ENCODE measurements at regions not wholly inside any gene's neighbourhood (a gene's known extent, or its start where the extent isn't known, plus 50 kb on each side); places are given as distances from the start of the nearest gene placed in this dataset.

DNA sequence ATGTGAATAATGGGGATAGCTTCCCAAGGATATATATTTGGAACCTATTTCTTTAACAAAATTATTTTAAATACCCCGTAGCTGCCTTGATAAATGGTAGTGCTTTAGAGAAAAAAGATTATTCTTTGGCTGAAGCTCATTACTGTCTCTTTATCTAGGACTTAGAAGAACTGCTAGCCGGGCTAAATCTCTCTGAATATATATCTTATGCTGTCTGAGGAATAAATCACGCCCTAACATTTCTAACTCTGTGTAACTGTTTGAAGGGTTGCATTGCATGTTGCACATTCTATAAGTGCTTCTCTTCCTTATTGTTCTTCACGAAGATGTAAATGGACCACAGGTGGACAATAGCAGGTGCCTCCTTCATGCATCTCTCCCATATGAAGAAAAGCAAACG lies 585.0 kb upstream of the ZP4 start:
- no peaks in the 10 kb centered on the region; the same call in 1 of the 2 replicates for H3K4me1 ChIP-seq (ENCODE audit: insufficient read depth, low read length)
- H3K27me3 ChIP-seq (ENCODE audit: insufficient read depth, low read length): no peaks in the 10 kb centered on the region
- H3K27ac ChIP-seq (ENCODE audit: low read length): no peak overlapping the region
- no peaks in the 10 kb centered on the region for H3K36me3 ChIP-seq (ENCODE audit: insufficient read depth, low read depth, low read length)
- H3K9ac ChIP-seq (ENCODE audit: low read depth, low read length): no peak overlapping the region
- no peak overlapping the region for H3K4me3 ChIP-seq (ENCODE audit: low read length)
- H3K9me3 ChIP-seq (ENCODE audit: insufficient read depth, low read depth, low read length): no peaks in the 10 kb centered on the region; the same call in 1 of the 2 replicates

DNA sequence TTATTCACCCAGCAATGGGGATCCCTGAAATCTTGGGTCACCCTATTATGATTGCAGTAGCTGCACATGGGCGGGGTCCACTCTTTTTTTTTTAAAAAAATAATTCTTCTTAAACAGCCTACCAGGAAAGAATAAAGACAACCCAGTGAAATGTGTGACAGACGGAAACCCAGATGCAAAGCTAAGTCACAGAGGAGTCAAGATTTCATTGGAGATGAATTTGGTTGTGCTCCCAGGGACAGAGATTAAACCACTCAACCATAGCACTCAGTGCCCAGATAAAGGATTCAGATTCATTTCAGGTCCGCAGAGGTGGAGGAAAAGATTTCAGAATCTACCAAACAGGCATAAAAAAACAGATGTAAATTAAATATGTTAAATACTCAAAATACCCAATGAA lies 583.5 kb upstream of the ZP4 start:
- Histone ChIP-seq H3K4me1 (ENCODE audit: insufficient read depth, low read length) (no peaks in the 10 kb centered on the region; the same call in 1 of the 2 replicates), H3K4me3 (ENCODE audit: low read length) (no peak overlapping the region), H3K27ac (ENCODE audit: low read length) (no peak overlapping the region), H3K36me3 (ENCODE audit: insufficient read depth, low read depth, low read length) (no peaks in the 10 kb centered on the region), H3K9me3 (ENCODE audit: insufficient read depth, low read depth, low read length) (no peaks in the 10 kb centered on the region), H3K9ac (ENCODE audit: low read depth, low read length) (no peak overlapping the region), H3K27me3 (ENCODE audit: insufficient read depth, low read length) (no peaks in the 10 kb centered on the region)

DNA sequence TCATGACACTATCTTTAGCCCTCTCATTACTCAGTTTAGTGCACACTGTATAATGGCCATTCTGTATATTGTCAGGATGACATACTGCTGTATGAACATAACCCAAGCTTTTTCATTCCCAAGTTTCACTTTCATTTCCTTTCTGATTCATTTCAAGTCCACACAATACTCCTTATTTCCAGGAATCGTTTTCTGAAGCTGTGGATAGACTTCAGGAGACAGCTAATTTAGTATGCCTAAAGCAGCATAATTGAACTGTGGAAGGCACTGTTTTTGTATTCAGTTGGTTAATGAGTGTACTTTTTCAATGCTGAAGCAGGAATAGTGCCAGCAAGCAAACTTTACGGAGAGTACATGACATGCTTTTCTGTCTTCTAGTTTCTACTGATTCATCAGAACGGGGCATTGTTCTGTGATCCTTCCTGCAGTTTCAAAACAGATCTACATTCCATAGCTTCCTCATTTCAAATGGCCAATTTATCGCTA lies 578.5 kb upstream of the ZP4 start:
- Histone ChIP-seq H3K36me3 (ENCODE audit: insufficient read depth, low read depth, low read length) (no peaks in the 10 kb centered on the region), H3K9me3 (ENCODE audit: insufficient read depth, low read depth, low read length) (no peaks in the 10 kb centered on the region), H3K27me3 (ENCODE audit: insufficient read depth, low read length) (no peaks in the 10 kb centered on the region), H3K4me1 (ENCODE audit: insufficient read depth, low read length) (no peaks in the 10 kb centered on the region), H3K4me3 (ENCODE audit: low read length) (no peak overlapping the region), H3K9ac (ENCODE audit: low read depth, low read length) (no peak overlapping the region), H3K27ac (ENCODE audit: low read length) (no peak overlapping the region)

DNA sequence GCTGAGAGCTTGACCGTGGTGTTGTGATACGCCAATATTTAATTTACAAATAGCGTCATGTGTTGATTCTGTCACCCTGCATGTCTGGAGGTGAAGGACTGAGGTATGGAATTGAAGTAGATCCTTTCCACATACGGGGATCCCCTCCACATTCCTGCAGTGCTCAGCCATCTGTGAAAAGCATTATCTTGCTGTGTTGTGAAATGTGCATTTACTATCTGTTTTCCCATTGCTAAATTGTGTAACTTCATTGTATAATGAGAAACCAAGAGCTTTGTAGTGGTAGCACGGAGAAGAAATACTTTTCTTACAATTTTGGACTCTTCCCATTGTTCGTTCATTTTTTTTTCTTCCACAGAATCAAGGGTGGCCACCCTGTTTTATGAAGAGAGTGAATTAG lies 577.3 kb upstream of the ZP4 start:
- H3K27me3 ChIP-seq (ENCODE audit: insufficient read depth, low read length): no peaks in the 10 kb centered on the region
- no peaks in the 10 kb centered on the region for H3K36me3 ChIP-seq (ENCODE audit: insufficient read depth, low read depth, low read length)
- no peak overlapping the region for H3K27ac ChIP-seq (ENCODE audit: low read length)
- H3K4me1 ChIP-seq (ENCODE audit: insufficient read depth, low read length): no peaks in the 10 kb centered on the region
- no peak overlapping the region for H3K9ac ChIP-seq (ENCODE audit: low read depth, low read length)
- H3K9me3 ChIP-seq (ENCODE audit: insufficient read depth, low read depth, low read length): no peaks in the 10 kb centered on the region
- H3K4me3 ChIP-seq (ENCODE audit: low read length): no peak overlapping the region

DNA sequence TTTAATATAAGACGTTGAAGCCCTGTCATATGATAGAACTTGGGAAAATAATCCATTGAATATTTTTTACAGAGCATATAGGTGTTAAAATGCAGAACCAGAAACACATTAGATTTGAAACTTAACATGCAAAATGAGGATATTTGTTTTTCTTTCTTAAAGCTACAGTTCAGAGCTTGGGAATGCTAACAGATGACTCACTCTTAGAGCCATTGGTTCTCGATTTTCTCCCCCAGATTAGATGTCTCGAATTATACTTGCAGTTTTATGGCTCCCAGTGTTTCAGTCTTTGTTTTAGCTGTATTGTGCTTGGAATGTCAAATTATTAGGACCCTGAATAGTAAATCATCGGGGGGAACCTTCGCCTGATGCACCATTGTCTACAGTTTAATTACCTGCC lies 575.7 kb upstream of the ZP4 start:
- H3K27me3 ChIP-seq (ENCODE audit: insufficient read depth, low read length): no peaks in the 10 kb centered on the region
- no peaks in the 10 kb centered on the region for H3K36me3 ChIP-seq (ENCODE audit: insufficient read depth, low read depth, low read length)
- H3K4me3 ChIP-seq (ENCODE audit: low read length): no peak overlapping the region
- no peak overlapping the region for H3K27ac ChIP-seq (ENCODE audit: low read length)
- no peaks in the 10 kb centered on the region for H3K9me3 ChIP-seq (ENCODE audit: insufficient read depth, low read depth, low read length)
- no peaks in the 10 kb centered on the region for H3K4me1 ChIP-seq (ENCODE audit: insufficient read depth, low read length)
- no peak overlapping the region for H3K9ac ChIP-seq (ENCODE audit: low read depth, low read length)

DNA sequence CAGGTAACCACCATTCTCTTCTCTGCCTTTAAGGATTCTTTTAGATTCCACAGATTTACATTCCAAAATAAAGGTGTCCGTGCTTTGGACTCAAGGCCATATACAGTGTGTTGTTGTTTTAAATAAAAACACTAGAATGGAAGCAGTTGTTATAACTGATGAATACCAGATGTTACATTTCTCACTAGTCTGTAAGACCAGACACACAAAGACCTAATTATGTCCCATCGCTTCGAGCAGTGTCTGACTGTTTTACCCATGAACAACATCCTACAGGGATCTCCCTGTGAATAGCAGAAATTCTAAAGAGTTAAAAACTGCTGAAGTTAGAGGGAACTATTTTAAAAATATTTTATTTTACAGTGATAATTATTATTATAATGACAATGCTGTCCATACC lies 574.7 kb upstream of the ZP4 start:
- H3K27me3 ChIP-seq (ENCODE audit: insufficient read depth, low read length): no peaks in the 10 kb centered on the region
- H3K9ac ChIP-seq (ENCODE audit: low read depth, low read length): no peak overlapping the region
- no peaks in the 10 kb centered on the region for H3K9me3 ChIP-seq (ENCODE audit: insufficient read depth, low read depth, low read length)
- H3K4me1 ChIP-seq (ENCODE audit: insufficient read depth, low read length): no peaks in the 10 kb centered on the region
- H3K4me3 ChIP-seq (ENCODE audit: low read length): no peak overlapping the region
- no peak overlapping the region for H3K27ac ChIP-seq (ENCODE audit: low read length)
- H3K36me3 ChIP-seq (ENCODE audit: insufficient read depth, low read depth, low read length): no peaks in the 10 kb centered on the region

DNA sequence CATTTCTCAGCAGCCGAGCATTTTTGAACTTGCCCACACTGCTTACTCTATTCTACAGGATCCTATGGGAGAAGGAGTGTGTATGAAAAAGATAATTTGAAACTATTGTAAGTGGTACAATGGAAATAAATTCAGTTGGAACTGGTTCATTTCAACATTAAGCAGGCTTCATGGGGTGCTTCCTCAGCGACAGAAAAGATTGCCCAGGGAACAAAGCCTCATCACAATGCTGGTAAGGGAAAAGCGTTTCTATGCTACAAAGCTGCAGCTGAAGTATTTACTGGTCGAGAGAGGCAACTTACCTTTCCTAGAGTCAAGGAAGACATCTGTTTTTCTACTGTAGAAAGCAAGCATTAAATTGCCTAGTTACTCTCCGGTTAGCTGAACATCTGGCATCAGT lies 568.2 kb upstream of the ZP4 start:
- no peaks in the 10 kb centered on the region for H3K36me3 ChIP-seq (ENCODE audit: insufficient read depth, low read depth, low read length)
- no peak overlapping the region for H3K4me3 ChIP-seq (ENCODE audit: low read length)
- H3K9me3 ChIP-seq (ENCODE audit: insufficient read depth, low read depth, low read length): no peaks in the 10 kb centered on the region
- H3K27ac ChIP-seq (ENCODE audit: low read length): peak overlapping the region; percentile 42
- no peaks in the 10 kb centered on the region for H3K27me3 ChIP-seq (ENCODE audit: insufficient read depth, low read length)
- no peak overlapping the region for H3K9ac ChIP-seq (ENCODE audit: low read depth, low read length)
- peaks cover 6% of the 10 kb centered on the region for H3K4me1 ChIP-seq (ENCODE audit: insufficient read depth, low read length)

DNA sequence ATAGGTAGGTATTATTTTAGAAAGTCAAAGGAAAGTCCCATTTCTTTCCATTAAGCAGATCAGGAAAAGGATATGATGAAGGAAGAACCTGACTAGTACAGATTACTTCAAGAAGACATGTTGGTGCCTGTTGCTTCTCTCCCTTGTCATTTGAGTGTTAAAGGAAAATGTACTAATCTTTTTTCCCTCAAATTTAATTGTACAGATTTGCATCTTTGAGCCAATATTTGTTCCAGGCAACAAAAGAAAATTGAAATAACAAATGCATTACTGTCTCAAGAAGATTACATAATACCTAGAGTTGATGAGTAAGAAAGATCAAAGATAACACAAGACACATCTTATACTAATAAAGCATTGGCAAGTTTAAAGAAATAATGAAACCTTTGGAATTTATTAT lies 566.9 kb upstream of the ZP4 start:
- Histone ChIP-seq H3K36me3 (ENCODE audit: insufficient read depth, low read depth, low read length) (no peaks in the 10 kb centered on the region), H3K4me3 (ENCODE audit: low read length) (no peak overlapping the region), H3K4me1 (ENCODE audit: insufficient read depth, low read length) (peaks cover 6% of the 10 kb centered on the region), H3K27ac (ENCODE audit: low read length) (no peak overlapping the region), H3K9ac (ENCODE audit: low read depth, low read length) (no peak overlapping the region), H3K27me3 (ENCODE audit: insufficient read depth, low read length) (no peaks in the 10 kb centered on the region), H3K9me3 (ENCODE audit: insufficient read depth, low read depth, low read length) (no peaks in the 10 kb centered on the region)

DNA sequence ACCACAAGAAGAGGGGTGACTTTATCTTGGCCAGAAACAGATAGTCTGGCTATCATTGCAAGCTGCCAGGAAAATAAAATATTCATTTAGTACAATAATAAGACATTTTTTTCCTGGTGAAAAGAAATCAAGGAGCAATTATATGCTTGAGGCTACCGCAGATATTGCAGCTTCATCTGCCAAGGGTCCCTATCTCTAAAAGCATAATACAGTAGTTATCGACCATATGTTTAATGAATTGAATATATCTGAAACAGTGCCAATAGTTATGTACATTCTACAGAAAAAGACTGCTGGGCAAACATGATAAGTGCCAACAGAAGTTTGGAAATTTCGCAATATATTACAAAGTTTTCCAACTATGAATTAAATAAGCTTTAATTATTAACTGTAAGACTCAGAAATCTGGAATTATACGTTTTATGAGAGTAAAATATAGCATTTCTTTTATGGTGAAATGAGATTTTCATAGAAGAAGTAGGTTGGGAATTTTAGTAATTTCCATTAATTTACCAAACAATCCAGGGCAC lies 561.1 kb upstream of the ZP4 start:
- Histone ChIP-seq H3K9ac (ENCODE audit: low read depth, low read length) (no peak overlapping the region), H3K27ac (ENCODE audit: low read length) (no peak overlapping the region), H3K4me1 (ENCODE audit: insufficient read depth, low read length) (no peaks in the 10 kb centered on the region), H3K9me3 (ENCODE audit: insufficient read depth, low read depth, low read length) (no peaks in the 10 kb centered on the region), H3K27me3 (ENCODE audit: insufficient read depth, low read length) (no peaks in the 10 kb centered on the region), H3K4me3 (ENCODE audit: low read length) (no peak overlapping the region), H3K36me3 (ENCODE audit: insufficient read depth, low read depth, low read length) (no peaks in the 10 kb centered on the region)

DNA sequence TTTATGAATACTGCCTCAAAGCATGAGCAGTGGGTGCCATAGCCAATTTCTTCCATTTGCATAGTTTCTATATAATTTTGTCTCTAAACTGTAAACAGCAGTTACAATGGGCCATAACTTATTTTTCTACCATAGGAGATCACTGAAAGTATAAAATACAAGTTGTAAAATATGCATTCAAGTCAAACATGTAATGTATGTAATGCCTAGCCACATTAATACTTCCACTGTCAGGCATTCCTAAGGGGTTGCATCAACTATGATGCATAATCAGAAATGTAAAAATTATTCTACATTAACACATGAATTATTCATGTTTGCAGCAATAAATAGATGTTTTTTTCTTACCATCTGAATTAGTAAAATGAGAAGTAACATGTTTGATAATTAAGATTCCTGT lies 560.3 kb upstream of the ZP4 start:
- no peaks in the 10 kb centered on the region for H3K9me3 ChIP-seq (ENCODE audit: insufficient read depth, low read depth, low read length)
- H3K4me1 ChIP-seq (ENCODE audit: insufficient read depth, low read length): no peaks in the 10 kb centered on the region
- H3K36me3 ChIP-seq (ENCODE audit: insufficient read depth, low read depth, low read length): no peaks in the 10 kb centered on the region
- H3K4me3 ChIP-seq (ENCODE audit: low read length): no peak overlapping the region
- no peak overlapping the region for H3K27ac ChIP-seq (ENCODE audit: low read length)
- H3K27me3 ChIP-seq (ENCODE audit: insufficient read depth, low read length): no peaks in the 10 kb centered on the region
- H3K9ac ChIP-seq (ENCODE audit: low read depth, low read length): no peak overlapping the region

DNA sequence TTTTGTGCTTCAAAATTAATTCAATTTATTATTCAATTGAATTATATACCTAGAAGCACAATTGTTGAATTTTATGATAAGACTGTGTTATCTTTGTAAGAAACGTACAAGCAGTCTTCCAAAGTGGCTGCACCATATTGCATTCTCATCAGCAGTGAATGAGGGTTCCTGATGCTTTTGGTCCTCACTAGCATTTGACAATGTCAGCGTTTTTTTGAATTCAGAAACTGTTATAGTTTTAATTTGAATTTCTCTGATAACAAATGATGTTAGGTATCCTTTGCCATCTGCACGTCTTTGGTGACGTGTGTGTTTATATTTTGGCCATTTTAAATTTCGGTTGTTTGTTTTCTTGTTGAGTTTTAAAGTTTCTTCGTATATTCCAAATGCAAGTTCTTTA lies 553.0 kb upstream of the ZP4 start:
- Histone ChIP-seq H3K27ac (ENCODE audit: low read length) (no peak overlapping the region), H3K36me3 (ENCODE audit: insufficient read depth, low read depth, low read length) (no peaks in the 10 kb centered on the region), H3K4me1 (ENCODE audit: insufficient read depth, low read length) (no peaks in the 10 kb centered on the region), H3K9me3 (ENCODE audit: insufficient read depth, low read depth, low read length) (no peaks in the 10 kb centered on the region), H3K4me3 (ENCODE audit: low read length) (no peak overlapping the region), H3K9ac (ENCODE audit: low read depth, low read length) (no peak overlapping the region), H3K27me3 (ENCODE audit: insufficient read depth, low read length) (no peaks in the 10 kb centered on the region)

DNA sequence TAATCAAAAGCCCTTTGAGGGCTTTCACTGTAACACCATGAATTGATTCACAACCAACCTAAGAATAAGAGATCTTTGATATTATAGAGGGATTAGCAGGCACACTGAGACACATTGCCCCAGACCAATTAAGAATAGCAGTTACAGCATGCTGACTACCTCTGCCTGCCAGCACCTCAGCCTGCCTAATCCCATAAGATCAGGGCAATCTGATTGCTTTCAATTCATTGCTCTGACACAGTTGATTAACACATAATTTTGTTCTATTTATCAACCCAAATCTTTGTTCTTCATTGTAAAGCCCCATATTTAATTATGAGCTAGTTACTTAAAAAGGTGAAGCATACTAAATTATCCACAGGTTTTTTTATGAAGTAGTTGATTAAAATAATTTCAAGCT lies 548.8 kb upstream of the ZP4 start:
- H3K9me3 ChIP-seq (ENCODE audit: insufficient read depth, low read depth, low read length): no peaks in the 10 kb centered on the region
- H3K27me3 ChIP-seq (ENCODE audit: insufficient read depth, low read length): no peaks in the 10 kb centered on the region
- no peaks in the 10 kb centered on the region for H3K4me1 ChIP-seq (ENCODE audit: insufficient read depth, low read length)
- H3K4me3 ChIP-seq (ENCODE audit: low read length): no peak overlapping the region
- no peak overlapping the region for H3K27ac ChIP-seq (ENCODE audit: low read length)
- no peak overlapping the region for H3K9ac ChIP-seq (ENCODE audit: low read depth, low read length)
- H3K36me3 ChIP-seq (ENCODE audit: insufficient read depth, low read depth, low read length): no peaks in the 10 kb centered on the region
